Neuronal stem cell (in vitro differentiated cells): ENCODE measurements at regions not wholly inside any gene's neighbourhood (a gene's known extent, or its start where the extent isn't known, plus 50 kb on each side); places are given as distances from the start of the nearest gene placed in this dataset.

ENCODE experiments used
- DNase-seq: peaks from one replicate; pipeline ENCODE4 v3.0.0-alpha.2; 2013; ENCODE audit warnings: low spot score
- H2AFZ ChIP-seq: one replicate; pipeline ENCODE4 v1.6.1; 2013; ENCODE audit warnings: mild to moderate bottlenecking, low read length, inconsistent platforms
- H2AK5ac ChIP-seq: 2 replicates; pipeline ENCODE4 v1.6.1; 2013; ENCODE audit warnings: low read depth, mild to moderate bottlenecking, inconsistent platforms, low read length, moderate library complexity, mixed read lengths
- H2BK120ac ChIP-seq: 2 replicates; pipeline ENCODE4 v1.6.1; 2013; ENCODE audit warnings: low read depth, mild to moderate bottlenecking, inconsistent platforms, low read length, moderate library complexity, mixed read lengths
- H2BK12ac ChIP-seq: one replicate; pipeline ENCODE4 v1.6.1; 2013; ENCODE audit warnings: low read length, inconsistent platforms
- H2BK15ac ChIP-seq: 2 replicates; pipeline ENCODE4 v1.6.1; 2013; ENCODE audit warnings: mild to moderate bottlenecking, low read length, inconsistent platforms, mixed read lengths
- H2BK5ac ChIP-seq: one replicate; pipeline ENCODE4 v1.6.1; 2013; ENCODE audit warnings: inconsistent platforms, mild to moderate bottlenecking, low read length, moderate library complexity
- H3K14ac ChIP-seq: one replicate; pipeline ENCODE4 v1.6.1; 2013; ENCODE audit warnings: low read length, inconsistent platforms
- H3K18ac ChIP-seq: 2 replicates; pipeline ENCODE4 v1.6.1; 2013; ENCODE audit warnings: low read length, inconsistent platforms
- H3K23ac ChIP-seq: 2 replicates; pipeline ENCODE4 v1.6.1; 2013; ENCODE audit warnings: low read depth, mild to moderate bottlenecking, mixed read lengths, low read length, inconsistent platforms; ENCODE audit not compliant: poor library complexity
- H3K27ac ChIP-seq: replicated peaks from 3 replicates; pipeline ENCODE4 v1.5.1; 2013; ENCODE audit warnings: low read length, inconsistent platforms
- H3K27me3 ChIP-seq, 3 experiments: 2 replicates each; pipeline ENCODE4 v1.6.1; 2013; ENCODE audit warnings: low read length in 3 of 3, mild to moderate bottlenecking in 2 of 3, inconsistent platforms in 1 of 3, low read depth in 1 of 3, mixed read lengths in 1 of 3, moderate library complexity in 1 of 3; ENCODE audit not compliant: control insufficient read depth in 3 of 3, insufficient read depth in 3 of 3
- H3K36me3 ChIP-seq, 2 donors: replicated peaks in 1 of 2; 2 replicates each; pipeline ENCODE4 v1.6.1; 2013; ENCODE audit warnings: low read length in 2 of 2; ENCODE audit not compliant: control insufficient read depth in 2 of 2, insufficient read depth in 2 of 2
- H3K4ac ChIP-seq: 2 replicates; pipeline ENCODE4 v1.6.1; 2013; ENCODE audit warnings: inconsistent platforms, mild to moderate bottlenecking, low read length, moderate library complexity
- H3K4me1 ChIP-seq, 2 donors: 1 replicate in 1 of 2; 2 replicates in 1 of 2; pipeline ENCODE4 v1.6.1; 2013; ENCODE audit warnings: low read length in 2 of 2, low read depth in 1 of 2; ENCODE audit not compliant: control insufficient read depth in 2 of 2, insufficient read depth in 1 of 2
- H3K4me2 ChIP-seq: one replicate; pipeline ENCODE4 v1.6.1; 2013; ENCODE audit warnings: mild to moderate bottlenecking, low read length, inconsistent platforms; ENCODE audit not compliant: insufficient read depth, poor library complexity, severe bottlenecking
- H3K4me3 ChIP-seq, 2 donors: 2 replicates each; pipeline ENCODE4 v1.5.1; 2013; ENCODE audit warnings: low read length in 2 of 2, mild to moderate bottlenecking in 2 of 2, inconsistent platforms in 1 of 2, moderate library complexity in 1 of 2
- H3K79me1 ChIP-seq: one replicate; pipeline ENCODE4 v1.6.1; 2013; ENCODE audit warnings: low read depth, mild to moderate bottlenecking, inconsistent platforms, low read length, moderate library complexity
- H3K9ac ChIP-seq: one replicate; pipeline ENCODE4 v1.6.1; 2013; ENCODE audit warnings: mild to moderate bottlenecking, low read depth, low read length, inconsistent platforms; ENCODE audit not compliant: poor library complexity
- H3K9me3 ChIP-seq, 2 donors: replicated peaks in 1 of 2; 2 replicates each; pipeline versions ENCODE3 to v1.6.1; 2013; ENCODE audit warnings: low read length in 2 of 2, mild to moderate bottlenecking in 2 of 2, inconsistent platforms in 1 of 2, low read depth in 1 of 2, mixed read lengths in 1 of 2, moderate library complexity in 1 of 2; ENCODE audit not compliant: control insufficient read depth in 2 of 2, insufficient read depth in 1 of 2
- H4K8ac ChIP-seq: one replicate; pipeline ENCODE4 v1.6.1; 2013; ENCODE audit warnings: low read depth, mild to moderate bottlenecking, inconsistent platforms, low read length, moderate library complexity
- H4K91ac ChIP-seq: one replicate; pipeline ENCODE4 v1.6.1; 2013; ENCODE audit warnings: low read length, low read depth, mild to moderate bottlenecking, inconsistent platforms; ENCODE audit not compliant: poor library complexity
- WGBS, 2 donors: extraction: QIAGEN DNeasy Blood & Tissue Kit; methylation state at CpG; one replicate each; pipeline ENCODE4 v1.1.7; 2013; ENCODE audit warnings: missing lambda C conversion rate in 2 of 2, mixed read lengths in 1 of 2; ENCODE audit not compliant: insufficient read length in 2 of 2, insufficient replicate concordance in 1 of 2; ENCODE audit errors: extremely low coverage in 2 of 2; 5-methylcytosine and 5-hydroxymethylcytosine counted together

DNA sequence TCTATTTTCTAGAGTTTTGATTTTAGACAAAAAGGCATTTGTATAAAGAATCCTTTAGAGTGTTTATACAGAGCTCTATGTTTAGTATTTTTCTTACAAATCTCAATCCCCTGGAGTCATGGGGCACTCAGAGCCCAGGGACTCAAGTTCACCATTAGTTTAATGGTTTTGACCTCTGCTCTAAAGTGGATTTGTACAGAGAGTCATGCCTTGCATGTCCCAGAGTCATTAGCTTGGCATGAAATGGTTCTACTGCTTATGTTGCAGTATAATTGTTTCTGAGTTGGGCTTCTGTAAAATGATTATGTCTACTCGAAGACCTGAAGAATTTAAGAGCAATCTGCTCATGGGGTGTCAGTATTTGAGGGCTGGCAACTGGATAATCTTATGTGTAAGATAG is 406.2 kb downstream of the DLEU7 start:
- H3K4ac ChIP-seq: no peak overlapping the region
- no peaks in the 10 kb centered on the region for H3K36me3 ChIP-seq
- no peak overlapping the region for H3K18ac ChIP-seq
- H3K27ac ChIP-seq: no peak overlapping the region
- no peaks in the 10 kb centered on the region for H3K4me1 ChIP-seq
- no peak overlapping the region for H2BK5ac ChIP-seq
- H4K8ac ChIP-seq: no peak overlapping the region
- H2AK5ac ChIP-seq: no peak overlapping the region
- H3K27me3 ChIP-seq: no peaks in the 10 kb centered on the region
- H2BK120ac ChIP-seq: no peak overlapping the region
- no peak overlapping the region for H2BK15ac ChIP-seq
- H3K9me3 ChIP-seq: no peaks in the 10 kb centered on the region
- no peak overlapping the region for H4K91ac ChIP-seq
- no peaks in the 10 kb centered on the region for H3K79me1 ChIP-seq
- no peak overlapping the region for H3K9ac ChIP-seq
- no peak overlapping the region for H3K23ac ChIP-seq
- no peak overlapping the region for H3K14ac ChIP-seq
- H3K4me2 ChIP-seq: no peak overlapping the region
- no peak overlapping the region for H3K4me3 ChIP-seq
- no CpG with 5 or more reads among the region's 1 CpG for WGBS, 2 donors
- H2BK12ac ChIP-seq: no peak overlapping the region
- no peak overlapping the region for H2AFZ ChIP-seq
- DNase-seq: no peak

DNA sequence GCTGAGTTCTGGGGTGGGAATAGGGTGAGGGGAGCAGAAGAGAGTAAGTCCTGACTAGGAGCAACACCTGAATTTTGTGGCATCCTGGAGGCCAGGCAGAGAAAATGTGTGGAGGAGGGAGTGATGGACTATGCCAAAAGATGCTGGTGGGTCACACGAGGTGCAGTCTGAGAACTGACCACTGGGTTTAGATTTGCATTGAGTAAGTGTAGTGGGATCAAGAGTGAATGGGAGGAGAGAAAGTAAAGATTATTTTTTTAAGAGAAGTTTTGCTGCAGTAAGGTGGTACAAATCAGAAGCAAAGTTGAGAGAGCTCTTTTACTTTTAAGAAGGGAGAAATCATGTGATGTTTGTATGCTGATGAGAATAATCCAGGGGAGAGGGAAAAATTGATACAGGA is 405.1 kb downstream of the DLEU7 start:
- no peak overlapping the region for H2BK120ac ChIP-seq
- WGBS, 2 donors: no CpG with 5 or more reads among the region's 1 CpG

DNA sequence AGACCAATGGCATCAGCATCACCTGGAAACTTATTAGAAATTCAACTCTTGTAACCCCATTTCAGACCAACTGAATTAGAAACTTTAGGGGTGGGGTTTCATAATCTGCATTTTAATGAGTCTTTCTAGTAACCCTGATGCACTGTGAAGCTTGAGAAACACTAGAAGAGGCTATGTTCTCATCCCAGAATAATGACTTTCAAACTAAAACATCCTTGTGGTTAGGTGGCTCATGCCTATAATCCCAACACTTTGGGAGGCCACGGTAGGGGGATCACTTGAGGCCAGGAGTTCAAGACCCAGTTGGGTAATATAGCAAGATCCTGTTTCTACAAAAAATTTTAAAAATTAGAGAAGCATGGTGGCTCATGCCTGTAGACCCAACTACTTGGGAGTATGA is 402.4 kb downstream of the DLEU7 start:
- no peak overlapping the region for H4K91ac ChIP-seq
- H3K4me2 ChIP-seq: no peak overlapping the region
- H3K9me3 ChIP-seq: no peaks in the 10 kb centered on the region
- H2BK15ac ChIP-seq: no peak overlapping the region
- no peak overlapping the region for H2BK5ac ChIP-seq
- no peak overlapping the region for H2AK5ac ChIP-seq
- no peak overlapping the region for H3K18ac ChIP-seq
- H3K27ac ChIP-seq: no peak overlapping the region
- no peaks in the 10 kb centered on the region for H3K27me3 ChIP-seq
- no peaks in the 10 kb centered on the region for H3K79me1 ChIP-seq
- H3K23ac ChIP-seq: no peak overlapping the region
- H3K4ac ChIP-seq: no peak overlapping the region
- H3K4me1 ChIP-seq: peaks cover 0 to 3% of the 10 kb centered on the region in 2 donors
- no peak for DNase-seq
- H2BK120ac ChIP-seq: no peak overlapping the region
- H3K36me3 ChIP-seq: no peaks in the 10 kb centered on the region
- H2BK12ac ChIP-seq: no peak overlapping the region
- no CpG with 5 or more reads among the region's 1 CpG for WGBS, 2 donors
- no peak overlapping the region for H3K9ac ChIP-seq
- no peak overlapping the region for H2AFZ ChIP-seq
- no peak overlapping the region for H3K14ac ChIP-seq
- no peak overlapping the region for H4K8ac ChIP-seq
- H3K4me3 ChIP-seq: no peak overlapping the region

More for the DNA sequence above, 405.1 kb downstream of the DLEU7 start:
- Histone ChIP-seq H3K36me3 (no peaks in the 10 kb centered on the region), H3K23ac (no peak overlapping the region), H3K27ac (no peak overlapping the region), H3K9me3 (no peaks in the 10 kb centered on the region), H4K91ac (no peak overlapping the region), H3K9ac (no peak overlapping the region), H3K14ac (no peak overlapping the region), H2BK12ac (no peak overlapping the region), H2BK5ac (no peak overlapping the region), H3K4ac (no peak overlapping the region), H2AK5ac (no peak overlapping the region), H3K79me1 (no peaks in the 10 kb centered on the region), H2AFZ (no peak overlapping the region), H3K27me3 (no peaks in the 10 kb centered on the region), H3K4me3 (no peak overlapping the region), H2BK15ac (no peak overlapping the region), H3K18ac (no peak overlapping the region), H3K4me2 (no peak overlapping the region), H3K4me1 (no peaks in the 10 kb centered on the region), H4K8ac (no peak overlapping the region)
- DNase-seq: no peak

DNA sequence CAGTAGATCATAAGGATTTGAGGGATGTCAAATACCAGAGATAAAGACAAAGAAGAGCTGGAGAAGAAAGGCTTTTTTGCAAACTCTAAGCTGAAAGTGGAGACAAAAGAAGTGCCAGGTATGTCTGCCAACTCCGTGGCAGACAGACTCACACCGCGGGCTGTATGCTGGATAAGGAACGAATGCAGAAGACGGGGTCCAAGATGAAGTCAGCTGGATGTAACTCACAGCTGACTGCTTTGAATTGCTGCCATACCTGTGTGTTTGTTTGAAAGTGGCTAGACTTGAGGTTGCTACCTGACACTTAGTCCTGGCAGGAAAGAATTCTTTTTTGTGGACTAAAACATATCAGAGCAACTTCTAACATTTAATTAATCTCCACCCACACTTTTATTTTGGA is 398.8 kb downstream of the DLEU7 start:
- no peak overlapping the region for H2BK15ac ChIP-seq
- no peak overlapping the region for H2BK120ac ChIP-seq
- H3K4me2 ChIP-seq: no peak overlapping the region
- no peak overlapping the region for H2AK5ac ChIP-seq
- H4K91ac ChIP-seq: no peak overlapping the region
- no peak overlapping the region for H4K8ac ChIP-seq
- H3K14ac ChIP-seq: no peak overlapping the region
- no peak overlapping the region for H3K4me3 ChIP-seq
- H3K4ac ChIP-seq: no peak overlapping the region
- no peaks in the 10 kb centered on the region for H3K79me1 ChIP-seq
- H3K18ac ChIP-seq: no peak overlapping the region
- no peaks in the 10 kb centered on the region for H3K27me3 ChIP-seq
- H3K27ac ChIP-seq: no peak overlapping the region
- H2BK12ac ChIP-seq: no peak overlapping the region
- peaks cover 0 to 3% of the 10 kb centered on the region in 2 donors for H3K4me1 ChIP-seq
- no peaks in the 10 kb centered on the region for H3K9me3 ChIP-seq
- no peak overlapping the region for H3K9ac ChIP-seq
- no peak for DNase-seq
- no peaks in the 10 kb centered on the region for H3K36me3 ChIP-seq
- no CpG with 5 or more reads among the region's 5 CpGs for WGBS, 2 donors
- H2AFZ ChIP-seq: no peak overlapping the region
- H3K23ac ChIP-seq: no peak overlapping the region
- no peak overlapping the region for H2BK5ac ChIP-seq
